Aorta (tissue), 5 donors: ENCODE measurements at regions not wholly inside any gene's neighbourhood (a gene's known extent, or its start where the extent isn't known, plus 50 kb on each side); places are given as distances from the start of the nearest gene placed in this dataset.
"Not testable (repeated sequence)": the region's sequence is repeated elsewhere in the genome, so short reads cannot be mapped to it uniquely, and the experiment has no call there.

ENCODE experiments used
- ATAC-seq: fragments of 200-7000 bp; cut with Tn5 transposase; one replicate; pipeline ENCODE4 v1.9.1; 2022; ENCODE audit warnings: moderate library complexity; ENCODE audit not compliant: low FRiP score
- DNase-seq, 2 donors: peaks; one replicate each; pipeline ENCODE4 v3.0.0-alpha.2; 2020
- H3K27ac ChIP-seq, 2 donors: one replicate each; pipeline ENCODE4 v1.5.1; 2013; ENCODE audit warnings: low read length in 2 of 2, mild to moderate bottlenecking in 2 of 2, moderate library complexity in 2 of 2, control low read depth in 1 of 2, inconsistent platforms in 1 of 2, low read depth in 1 of 2
- H3K27me3 ChIP-seq, 2 donors: one replicate each; pipeline ENCODE4 v1.6.1; 2013; ENCODE audit warnings: control low read depth in 1 of 2, low read length in 1 of 2, mild to moderate bottlenecking in 1 of 2, moderate library complexity in 1 of 2; ENCODE audit not compliant: insufficient read depth in 2 of 2, control insufficient read depth in 1 of 2
- H3K36me3 ChIP-seq, 2 donors: one replicate each; pipeline ENCODE4 v1.6.1; 2013; ENCODE audit warnings: control low read depth in 1 of 2, low read length in 1 of 2, mild to moderate bottlenecking in 1 of 2; ENCODE audit not compliant: insufficient read depth in 2 of 2, control insufficient read depth in 1 of 2
- H3K4me1 ChIP-seq, 2 donors: one replicate each; pipeline ENCODE4 v1.6.1; 2013; ENCODE audit warnings: low read length in 2 of 2, control low read depth in 1 of 2, mild to moderate bottlenecking in 1 of 2, moderate library complexity in 1 of 2; ENCODE audit not compliant: insufficient read depth in 2 of 2, control insufficient read depth in 1 of 2
- H3K4me3 ChIP-seq, 2 donors: one replicate each; pipeline ENCODE4 v1.5.1; 2013; ENCODE audit warnings: low read length in 2 of 2, control low read depth in 1 of 2, mild to moderate bottlenecking in 1 of 2
- H3K9me3 ChIP-seq: one replicate; pipeline ENCODE4 v1.6.1; 2013; ENCODE audit warnings: mild to moderate bottlenecking, low read length; ENCODE audit not compliant: control insufficient read depth
- WGBS, 2 donors: extraction: QIAGEN DNeasy Blood & Tissue Kit; methylation state at CpG; one replicate each; pipeline ENCODE4 v1.1.7; 2013; 5-methylcytosine and 5-hydroxymethylcytosine counted together
- intact Hi-C, 2 donors: fragments of 100-400 bp; cut with DNase I; formaldehyde crosslinking; loops; one replicate each; pipeline versions ENCODE4 v1.14.2 to v1.15.0; 2022
- donor health status: healthy with polysubstance abuse.
- donor health status: Bipolar disorder and iron deficiency.
- donor health status: DM: no; HTN: no; CAD: no.
- donor health status: DM: no; HTN: no; CAD: no.
- donor health status: DM: yes; HTN: yes; CAD: no.

DNA sequence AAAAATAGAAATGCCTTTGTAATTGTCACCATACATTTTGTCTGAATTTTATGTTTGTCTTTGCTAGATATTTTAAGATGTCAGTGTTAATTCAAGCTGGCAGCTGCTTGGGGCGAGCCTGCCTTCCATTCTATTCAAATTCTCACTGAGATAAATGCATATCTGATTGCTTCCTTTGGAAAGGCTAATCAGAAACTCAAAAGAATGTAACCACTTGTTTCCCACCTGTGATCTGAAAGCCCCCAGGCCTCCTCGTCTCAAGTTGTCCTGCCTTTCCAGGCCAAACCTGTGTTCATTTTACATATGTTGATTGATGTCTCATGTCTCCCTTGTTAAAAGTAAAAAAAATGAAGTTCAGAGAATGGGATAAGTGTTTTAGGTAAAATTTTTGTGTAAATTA lies 318.7 kb upstream of the TECRL start:
- no peaks in the 10 kb centered on the region for H3K9me3 ChIP-seq
- no peaks in the 10 kb centered on the region for H3K4me1 ChIP-seq
- intact Hi-C loops = no loop called here
- DNase-seq (no peak), ATAC-seq (no peak)
- H3K4me3 ChIP-seq = no peak overlapping the region
- WGBS, 2 donors = 34 to 35% methylated on average over 2 of the region's 2 CpGs
- no peaks in the 10 kb centered on the region for H3K27me3 ChIP-seq
- H3K36me3 ChIP-seq = no peaks in the 10 kb centered on the region
- H3K27ac ChIP-seq = no peak overlapping the region

DNA sequence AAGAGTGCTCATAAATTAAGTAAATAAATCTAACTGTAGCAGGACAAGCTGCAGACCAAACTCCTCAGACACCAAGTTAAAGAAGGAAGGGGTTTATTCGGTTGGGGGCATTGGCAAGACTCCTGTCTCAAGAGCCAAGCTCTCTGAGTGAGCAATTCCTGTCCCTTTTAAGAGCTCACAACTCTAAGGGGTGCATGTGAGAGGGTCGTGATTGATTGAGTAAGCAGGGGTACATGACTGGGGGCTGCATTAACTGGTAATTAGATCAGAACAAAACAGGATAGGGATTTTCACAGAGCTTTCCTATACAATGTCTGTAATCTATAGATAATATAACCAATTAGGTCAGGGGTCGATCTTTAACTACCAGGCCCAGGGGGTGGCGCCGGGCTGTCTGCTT lies 318.1 kb upstream of the TECRL start:
- H3K9me3 ChIP-seq = not testable (repeated sequence)

DNA sequence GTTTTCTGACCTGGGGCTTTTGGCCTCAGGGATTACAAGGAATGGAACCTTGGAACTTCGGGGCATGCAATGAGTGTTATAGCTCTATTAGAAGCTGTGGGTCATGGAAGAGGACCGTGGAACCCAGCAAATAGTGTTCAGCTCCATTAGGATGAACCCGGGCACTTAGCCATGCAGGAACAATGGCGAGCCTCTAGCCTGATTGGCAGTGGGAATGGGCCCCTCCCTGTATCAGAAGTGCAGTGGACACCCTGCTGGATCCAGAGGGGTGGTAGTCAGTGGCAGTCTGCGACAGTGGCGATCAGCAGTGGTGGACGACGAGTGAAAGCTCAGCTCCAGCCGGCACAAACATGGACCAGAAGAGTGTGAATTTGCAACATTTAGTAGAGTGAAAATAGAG lies 315.4 kb upstream of the TECRL start:
- H3K27me3 ChIP-seq = no peaks in the 10 kb centered on the region
- H3K36me3 ChIP-seq = no peaks in the 10 kb centered on the region
- no peak for ATAC-seq
- no peak overlapping the region for H3K27ac ChIP-seq
- H3K4me3 ChIP-seq = no peak overlapping the region
- no peak for DNase-seq
- no peaks in the 10 kb centered on the region for H3K4me1 ChIP-seq
- intact Hi-C loops = no loop called here
- no peaks in the 10 kb centered on the region for H3K9me3 ChIP-seq
- 86% methylated on average over 9 of the region's 9 CpGs for WGBS, 2 donors

More for the DNA sequence above, 318.1 kb upstream of the TECRL start:
- intact Hi-C loops, H3K27me3 ChIP-seq, H3K4me3 ChIP-seq, H3K4me1 ChIP-seq, DNase-seq, ATAC-seq, H3K36me3 ChIP-seq, H3K27ac ChIP-seq: not testable (repeated sequence)
- 61 to 63% methylated on average over 5 of the region's 5 CpGs for WGBS, 2 donors

DNA sequence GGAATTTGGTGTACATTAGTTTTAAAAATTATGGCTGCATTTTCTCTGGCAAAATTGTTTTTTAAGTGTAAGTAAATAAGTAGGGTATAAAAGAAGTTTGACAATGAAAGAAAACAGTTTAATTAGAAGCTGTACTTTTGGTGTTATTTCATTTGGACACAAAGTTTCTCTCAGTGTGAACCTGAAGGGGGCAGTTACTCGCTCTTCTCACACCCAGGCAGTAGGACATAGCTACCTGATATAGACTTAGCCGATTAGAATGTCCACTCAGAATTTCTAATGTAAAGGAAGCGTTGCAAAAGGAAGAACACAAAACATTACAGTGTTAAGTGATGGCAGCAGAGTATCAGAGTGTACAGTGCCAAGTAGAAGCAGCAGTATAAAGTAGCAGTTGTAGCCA lies 311.9 kb upstream of the TECRL start:
- no peak overlapping the region for H3K4me3 ChIP-seq
- 82 to 86% methylated on average over 3 of the region's 3 CpGs for WGBS, 2 donors
- H3K4me1 ChIP-seq = no peaks in the 10 kb centered on the region
- no peak overlapping the region for H3K27ac ChIP-seq
- intact Hi-C loops = no loop called here
- no peaks in the 10 kb centered on the region for H3K9me3 ChIP-seq
- peaks cover 0 to 2% of the 10 kb centered on the region in 2 donors for H3K27me3 ChIP-seq
- ATAC-seq = no peak
- no peak for DNase-seq
- no peaks in the 10 kb centered on the region for H3K36me3 ChIP-seq

DNA sequence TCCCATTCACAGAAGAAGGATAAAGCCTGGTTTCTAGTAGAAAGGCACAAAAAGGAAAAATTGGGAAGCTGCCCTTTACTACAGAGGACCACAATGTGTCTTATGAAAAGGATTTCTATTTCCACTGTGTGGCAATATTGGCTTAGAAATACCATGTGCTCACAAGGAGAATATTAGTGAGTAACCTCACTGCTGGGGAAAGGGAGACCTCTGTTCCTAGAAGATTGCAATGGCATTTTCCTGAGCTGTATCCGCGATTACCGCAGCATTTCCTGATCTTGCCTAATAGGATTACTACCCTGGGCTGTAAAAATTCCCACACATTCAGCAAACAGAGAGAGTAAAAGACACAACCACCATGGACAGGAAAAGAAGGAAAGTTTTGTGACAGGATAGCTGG lies 308.8 kb upstream of the TECRL start:
- intact Hi-C loops = no loop called here
- H3K36me3 ChIP-seq = no peaks in the 10 kb centered on the region
- WGBS, 2 donors = 74 to 86% methylated on average over 3 of the region's 3 CpGs
- H3K9me3 ChIP-seq = no peaks in the 10 kb centered on the region
- H3K27me3 ChIP-seq = peaks cover 0 to 2% of the 10 kb centered on the region in 2 donors
- no peak for DNase-seq
- H3K4me3 ChIP-seq = no peak overlapping the region
- H3K27ac ChIP-seq = no peak overlapping the region
- ATAC-seq = no peak
- H3K4me1 ChIP-seq = no peaks in the 10 kb centered on the region

DNA sequence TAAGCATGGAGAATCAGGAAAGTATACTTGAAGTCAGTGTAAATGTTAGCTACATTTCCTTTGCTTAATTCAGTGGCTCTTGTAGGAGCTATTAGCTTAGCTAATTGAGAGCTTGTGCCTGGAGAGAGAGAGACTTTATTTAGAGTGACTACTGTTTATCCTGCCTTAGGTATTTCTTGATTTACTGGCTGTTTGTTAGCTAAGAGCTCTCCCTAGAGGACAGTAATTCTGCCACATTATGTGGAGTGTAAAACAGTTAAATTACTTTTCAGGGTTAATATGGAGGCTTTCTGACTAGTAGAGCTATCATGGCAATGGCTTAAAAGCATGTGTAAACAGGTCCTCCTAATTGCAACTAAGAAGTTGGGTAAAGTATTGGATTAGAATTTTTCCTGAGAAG lies 306.5 kb upstream of the TECRL start:
- intact Hi-C loops = no loop called here
- Histone ChIP-seq H3K4me3 (no peak overlapping the region), H3K4me1 (no peaks in the 10 kb centered on the region), H3K27ac (no peak overlapping the region), H3K9me3 (no peaks in the 10 kb centered on the region), H3K36me3 (no peaks in the 10 kb centered on the region), H3K27me3 (peaks cover 0 to 2% of the 10 kb centered on the region in 2 donors)
- no peak for DNase-seq
- ATAC-seq = no peak

DNA sequence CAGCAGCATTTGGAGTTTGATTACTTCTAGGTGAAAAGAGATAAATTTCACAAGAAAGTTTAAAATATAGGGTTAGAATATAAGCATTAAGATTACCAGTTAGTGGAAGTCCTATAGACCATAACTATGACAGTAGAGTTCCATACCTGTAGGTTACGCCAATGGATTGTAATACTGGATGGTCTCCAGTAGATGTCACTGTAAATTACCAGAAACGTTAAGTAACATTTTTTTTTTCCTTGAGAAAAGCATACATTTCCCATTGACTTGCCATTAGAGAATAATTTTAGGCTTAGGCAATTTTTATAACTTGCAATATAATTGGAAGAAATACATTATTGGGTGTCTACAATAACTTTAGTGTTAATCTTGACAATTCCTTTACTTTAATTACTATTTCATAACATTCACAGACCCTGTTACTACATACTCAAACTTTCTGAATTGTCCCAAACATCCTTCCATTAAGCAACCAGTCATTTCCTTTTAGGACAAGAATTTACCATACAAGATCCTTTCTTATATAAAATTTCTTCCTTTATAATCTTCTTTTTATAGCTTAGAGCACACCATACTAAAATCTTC lies 304.1 kb upstream of the TECRL start:
- ATAC-seq = no peak
- intact Hi-C loops = no loop called here
- WGBS, 2 donors = 6 to 14% methylated on average over 2 of the region's 2 CpGs
- no peak overlapping the region for H3K4me3 ChIP-seq
- no peaks in the 10 kb centered on the region for H3K9me3 ChIP-seq
- peaks cover 0 to 2% of the 10 kb centered on the region in 2 donors for H3K27me3 ChIP-seq
- no peak overlapping the region for H3K27ac ChIP-seq
- no peaks in the 10 kb centered on the region for H3K4me1 ChIP-seq
- DNase-seq = no peak
- H3K36me3 ChIP-seq = no peaks in the 10 kb centered on the region

DNA sequence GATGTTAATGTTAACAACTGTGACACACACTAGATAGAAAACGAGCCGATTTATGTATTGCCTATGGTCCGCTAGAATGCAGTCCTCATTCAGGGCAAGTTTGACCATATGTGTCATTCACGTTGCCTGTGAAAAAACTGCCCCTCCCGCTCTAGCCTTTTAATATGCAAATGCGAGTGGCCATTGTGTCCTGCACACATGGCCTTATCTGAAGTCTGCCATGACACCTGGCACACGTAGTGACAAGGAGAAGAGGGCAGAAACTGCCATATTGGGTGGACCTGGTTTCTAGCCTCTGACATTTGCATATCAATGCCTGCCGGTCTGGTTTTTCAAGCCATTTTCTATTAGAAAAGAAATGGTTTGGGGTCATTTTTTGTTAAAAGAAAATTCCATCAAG lies 303.3 kb upstream of the TECRL start:
- Histone ChIP-seq H3K9me3 (no peaks in the 10 kb centered on the region), H3K27ac (no peak overlapping the region), H3K27me3 (peaks cover 0 to 1% of the 10 kb centered on the region in 2 donors), H3K4me3 (no peak overlapping the region), H3K4me1 (no peaks in the 10 kb centered on the region), H3K36me3 (no peaks in the 10 kb centered on the region)
- ATAC-seq (no peak), DNase-seq (no peak)
- 75 to 81% methylated on average over 8 of the region's 8 CpGs for WGBS, 2 donors
- intact Hi-C loops = no loop called here

DNA sequence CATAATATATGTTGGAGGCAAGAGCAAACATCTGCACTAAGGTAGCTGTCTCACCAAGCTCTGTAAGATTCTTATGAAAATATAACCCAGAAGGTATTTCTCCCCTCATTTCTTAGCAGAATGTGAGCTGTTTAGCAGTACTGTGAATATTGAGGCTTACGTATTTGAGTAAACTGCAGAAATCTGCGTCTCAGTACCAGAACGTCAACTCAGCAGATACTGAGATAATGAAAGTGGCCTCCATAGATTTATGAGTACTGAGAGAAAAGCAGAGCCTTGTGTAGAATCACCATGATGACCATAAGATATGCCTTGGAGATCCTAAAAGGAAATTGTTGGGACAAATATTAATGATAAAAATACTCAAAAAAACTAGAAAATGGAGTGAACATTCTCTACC lies 296.7 kb upstream of the TECRL start:
- WGBS, 2 donors = 71 to 80% methylated on average over 3 of the region's 3 CpGs
- Histone ChIP-seq H3K9me3 (no peaks in the 10 kb centered on the region), H3K4me3 (no peak overlapping the region), H3K36me3 (no peaks in the 10 kb centered on the region), H3K27me3 (no peaks in the 10 kb centered on the region), H3K4me1 (no peaks in the 10 kb centered on the region), H3K27ac (no peak overlapping the region)
- ATAC-seq (no peak), DNase-seq (no peak)
- intact Hi-C loops = no loop called here
